ENCODE measurements at regions not wholly inside any gene's neighbourhood (a gene's known extent, or its start where the extent isn't known, plus 50 kb on each side); places are given as distances from the start of the nearest gene placed in this dataset.

DNA sequence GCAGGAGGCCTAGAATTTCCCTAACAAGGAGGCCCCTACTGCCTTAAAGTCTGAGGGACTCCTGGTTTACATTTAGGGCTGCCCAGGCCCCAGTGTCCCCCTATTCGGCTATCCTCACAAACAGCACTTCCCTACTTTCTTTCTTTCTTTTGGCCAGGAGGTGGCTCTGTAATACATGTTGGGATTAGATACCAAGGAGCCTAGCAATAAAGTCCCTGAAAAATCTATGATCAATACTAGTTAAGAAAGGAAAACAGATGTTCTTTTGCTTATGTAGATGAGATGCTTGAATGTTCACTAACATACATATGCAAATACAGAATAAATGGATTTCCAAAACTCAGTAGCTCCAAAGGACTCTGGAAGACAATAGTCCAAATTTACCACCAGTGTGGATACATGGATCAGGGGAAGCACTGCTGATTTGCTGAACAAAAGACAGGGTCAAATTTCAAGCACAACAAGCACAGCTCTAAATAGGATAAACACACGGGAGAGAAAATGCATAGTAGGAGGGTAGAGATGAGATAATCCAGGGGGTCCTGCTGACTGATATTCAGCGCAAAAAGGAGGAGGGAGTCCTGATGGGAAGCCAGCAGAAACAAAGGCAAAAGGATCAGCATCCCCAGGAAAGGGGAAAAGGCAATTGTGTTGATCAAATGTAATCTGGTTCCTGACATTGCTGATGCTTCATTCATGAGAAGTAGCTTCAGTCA lies 240.0 kb downstream of the NUF2 start:
- no peak overlapping the region for H3K4me3 ChIP-seq (ENCODE audit: low read depth, low read length)
- no peak for DNase-seq (ENCODE audit: low read depth)
- in situ Hi-C loops (cut with HindIII; ENCODE audit: low sequenced_read_pairs): no loop called here
- TF ChIP-seq, protein P1, sequence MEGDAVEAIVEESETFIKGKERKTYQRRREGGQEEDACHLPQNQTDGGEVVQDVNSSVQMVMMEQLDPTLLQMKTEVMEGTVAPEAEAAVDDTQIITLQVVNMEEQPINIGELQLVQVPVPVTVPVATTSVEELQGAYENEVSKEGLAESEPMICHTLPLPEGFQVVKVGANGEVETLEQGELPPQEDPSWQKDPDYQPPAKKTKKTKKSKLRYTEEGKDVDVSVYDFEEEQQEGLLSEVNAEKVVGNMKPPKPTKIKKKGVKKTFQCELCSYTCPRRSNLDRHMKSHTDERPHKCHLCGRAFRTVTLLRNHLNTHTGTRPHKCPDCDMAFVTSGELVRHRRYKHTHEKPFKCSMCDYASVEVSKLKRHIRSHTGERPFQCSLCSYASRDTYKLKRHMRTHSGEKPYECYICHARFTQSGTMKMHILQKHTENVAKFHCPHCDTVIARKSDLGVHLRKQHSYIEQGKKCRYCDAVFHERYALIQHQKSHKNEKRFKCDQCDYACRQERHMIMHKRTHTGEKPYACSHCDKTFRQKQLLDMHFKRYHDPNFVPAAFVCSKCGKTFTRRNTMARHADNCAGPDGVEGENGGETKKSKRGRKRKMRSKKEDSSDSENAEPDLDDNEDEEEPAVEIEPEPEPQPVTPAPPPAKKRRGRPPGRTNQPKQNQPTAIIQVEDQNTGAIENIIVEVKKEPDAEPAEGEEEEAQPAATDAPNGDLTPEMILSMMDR (IDR thresholded peaks at IDR 0.05; ENCODE audit: low read depth, low read length, missing control alignments): peak; percentile 52

DNA sequence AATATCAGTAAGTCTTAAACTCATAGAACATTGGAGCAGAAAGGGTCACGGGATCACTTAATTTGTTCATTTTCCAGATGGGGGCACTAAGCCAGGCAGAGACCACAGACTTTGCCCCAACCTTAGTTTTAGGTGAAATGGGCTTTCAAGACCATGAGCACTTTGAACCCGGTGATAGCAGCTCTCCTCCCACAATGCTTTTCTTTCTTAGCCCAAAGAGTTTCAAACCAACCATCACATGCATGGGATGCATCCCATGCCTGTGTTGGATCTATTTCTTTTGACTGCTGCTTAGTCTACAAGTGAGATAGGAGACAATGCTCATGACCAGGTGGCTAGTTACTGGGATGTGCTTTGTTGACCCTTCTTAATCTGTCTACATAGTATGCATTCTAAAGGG lies 240.6 kb downstream of the NUF2 start:
- TF ChIP-seq, protein P1 (IDR thresholded peaks at IDR 0.05; ENCODE audit: low read depth, low read length, missing control alignments): no peak
- no peak for DNase-seq (ENCODE audit: low read depth)
- in situ Hi-C loops (cut with HindIII; ENCODE audit: low sequenced_read_pairs): no loop called here
- H3K4me3 ChIP-seq (ENCODE audit: low read depth, low read length): no peak overlapping the region

DNA sequence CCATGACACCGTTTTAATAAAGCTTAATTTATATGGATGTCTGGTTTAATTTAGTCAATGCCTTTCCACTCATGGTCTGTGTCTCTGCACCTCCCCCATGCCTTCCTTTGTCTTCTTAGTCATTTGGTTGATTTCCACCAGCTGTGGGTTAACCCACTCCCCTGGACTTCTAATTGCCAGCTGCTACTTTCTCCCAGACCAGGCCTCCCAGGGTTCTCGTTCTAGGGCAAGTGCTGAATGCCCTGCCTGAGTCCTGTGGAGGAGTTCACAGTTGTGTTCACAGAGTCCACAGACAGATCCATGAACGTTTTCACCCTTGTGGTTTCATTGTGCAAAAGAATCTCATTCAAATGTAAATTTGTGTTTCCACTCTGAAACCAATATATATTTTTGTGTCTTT lies 243.4 kb downstream of the NUF2 start:
- TF ChIP-seq, protein P1 (IDR thresholded peaks at IDR 0.05; ENCODE audit: low read depth, low read length, missing control alignments): no peak

DNA sequence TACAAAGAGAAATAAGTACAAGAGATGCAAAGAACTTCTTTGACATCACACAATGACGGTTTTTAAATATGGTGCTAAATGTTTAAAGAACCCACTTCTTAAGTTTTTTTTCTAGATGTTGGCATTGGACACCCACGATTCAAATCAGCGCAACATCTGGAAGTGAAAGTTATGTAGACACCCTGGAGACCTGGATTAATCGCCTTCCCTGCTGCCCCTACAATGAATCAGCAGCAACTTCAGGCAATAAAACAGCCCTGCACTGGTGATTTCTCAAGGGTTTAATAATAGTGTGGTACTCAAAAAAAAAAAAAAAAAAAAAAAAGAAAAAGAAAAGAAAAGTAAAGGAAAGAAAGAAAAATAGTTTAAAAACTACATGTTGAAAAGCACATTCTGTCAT lies 248.3 kb downstream of the NUF2 start:
- DNase-seq (ENCODE audit: low read depth): no peak
- in situ Hi-C loops (cut with HindIII; ENCODE audit: low sequenced_read_pairs): no loop called here
- H3K4me3 ChIP-seq (ENCODE audit: low read depth, low read length): no peak overlapping the region
- TF ChIP-seq, protein P1 (IDR thresholded peaks at IDR 0.05; ENCODE audit: low read depth, low read length, missing control alignments): no peak

More for the DNA sequence above, 243.4 kb downstream of the NUF2 start:
- DNase-seq (ENCODE audit: low read depth): peak; percentile 56
- in situ Hi-C loops (cut with HindIII; ENCODE audit: low sequenced_read_pairs): no loop called here
- no peak overlapping the region for H3K4me3 ChIP-seq (ENCODE audit: low read depth, low read length)

DNA sequence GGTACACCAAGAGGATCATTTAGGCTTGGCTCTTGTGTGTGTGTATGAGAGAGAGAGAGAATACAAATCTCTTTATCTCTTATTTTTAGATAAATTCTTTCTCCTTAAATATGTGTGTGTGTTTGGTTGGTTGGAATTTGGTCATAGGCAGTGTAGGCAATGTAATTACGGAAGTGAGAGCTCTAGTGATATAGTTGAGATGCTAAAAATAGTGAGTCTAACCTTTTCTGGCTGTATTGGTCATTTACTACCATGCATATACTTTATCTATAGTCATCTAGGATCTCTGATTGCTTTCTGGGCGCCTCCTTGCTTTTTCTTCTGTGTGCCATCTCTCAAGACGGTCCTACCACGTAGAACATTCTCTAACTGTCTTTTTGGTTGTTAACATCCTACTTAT lies 250.2 kb downstream of the NUF2 start:
- TF ChIP-seq, protein P1 (IDR thresholded peaks at IDR 0.05; ENCODE audit: low read depth, low read length, missing control alignments): no peak
- DNase-seq (ENCODE audit: low read depth): no peak
- in situ Hi-C loops (cut with HindIII; ENCODE audit: low sequenced_read_pairs): no loop called here
- no peak overlapping the region for H3K4me3 ChIP-seq (ENCODE audit: low read depth, low read length)

DNA sequence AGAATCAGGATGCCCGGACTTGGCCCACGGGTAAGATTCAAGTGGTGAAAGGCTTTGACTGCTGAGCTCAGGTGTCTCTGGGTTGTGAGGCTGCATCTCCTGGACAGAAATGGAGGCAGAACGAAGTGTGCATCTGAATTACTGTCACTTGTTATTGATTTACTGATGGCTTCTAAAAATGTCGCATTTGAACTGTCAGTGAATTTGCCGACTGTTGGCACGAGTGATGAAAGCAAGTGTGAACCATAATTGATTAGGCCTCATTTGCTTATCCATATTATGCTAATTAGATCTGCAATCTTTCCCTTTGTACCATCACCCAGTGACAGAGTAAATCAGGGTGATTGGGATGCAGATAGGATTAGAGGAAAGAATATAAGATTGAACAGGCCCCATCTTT lies 252.4 kb downstream of the NUF2 start:
- no peak overlapping the region for H3K4me3 ChIP-seq (ENCODE audit: low read depth, low read length)
- in situ Hi-C loops (cut with HindIII; ENCODE audit: low sequenced_read_pairs): no loop called here
- no peak for DNase-seq (ENCODE audit: low read depth)
- TF ChIP-seq, protein P1 (IDR thresholded peaks at IDR 0.05; ENCODE audit: low read depth, low read length, missing control alignments): no peak

Data from astrocyte of the cerebellum (primary cell).